H1 (cell line): ENCODE measurements at regions not wholly inside any gene's neighbourhood (a gene's known extent, or its start where the extent isn't known, plus 50 kb on each side); places are given as distances from the start of the nearest gene placed in this dataset.

Experiments used
- BCL11A ChIP-seq, 2 experiments: IDR thresholded peaks; one replicate each; pipeline ENCODE4 v1.6.1; 2011; ENCODE audit warnings: low read depth in 2 of 2, low read length in 2 of 2, mild to moderate bottlenecking in 2 of 2
- CTCF ChIP-seq, 3 experiments: IDR thresholded peaks; 1 replicate in 2 of 3; 2 replicates in 1 of 3; pipeline versions ENCODE4 v1.5.1 to v1.6.1; 2011; ENCODE audit warnings: low read length in 3 of 3, mild to moderate bottlenecking in 3 of 3, inconsistent platforms in 2 of 3, low read depth in 1 of 3, moderate library complexity in 1 of 3; ENCODE audit not compliant: insufficient read depth in 1 of 3; ENCODE audit errors: control extremely low read depth in 1 of 3
- MAX ChIP-seq: IDR thresholded peaks from 2 replicates; pipeline ENCODE4 v1.6.1; 2012; ENCODE audit warnings: inconsistent platforms
- RAD21 ChIP-seq, 2 experiments: IDR thresholded peaks in 1 of 2; conservative IDR thresholded peaks in 1 of 2; 2 replicates each; pipeline ENCODE4 v1.6.1; 2011; ENCODE audit warnings: low read depth in 2 of 2, low read length in 2 of 2, improper control_type of control experiment in 1 of 2, inconsistent platforms in 1 of 2, mild to moderate bottlenecking in 1 of 2, moderate library complexity in 1 of 2
- SIN3A ChIP-seq, 2 experiments: IDR thresholded peaks in 1 of 2; conservative IDR thresholded peaks in 1 of 2; 2 replicates each; pipeline ENCODE4 v1.6.1; 2011 to 2012; ENCODE audit warnings: low read length in 2 of 2, improper control_type of control experiment in 1 of 2, low read depth in 1 of 2, mild to moderate bottlenecking in 1 of 2

GRCh38 chr6:100255701-100256100, 209.0 kb downstream of the SIM1 start:
- no peak for TF ChIP-seq SIN3A (conservative IDR thresholded peaks at IDR 0.05 in 1 of 2, IDR thresholded peaks at IDR 0.05 in 1 of 2; ENCODE audit: low read depth in 1 of 2, low read length in 2 of 2)
- TF ChIP-seq CTCF (IDR thresholded peaks at IDR 0.05; ENCODE audit: control extremely low read depth in 1 of 3, insufficient read depth in 1 of 3, low read depth in 1 of 3, low read length in 3 of 3) = no peak
- TF ChIP-seq MAX = no peak
- no peak for TF ChIP-seq BCL11A (IDR thresholded peaks at IDR 0.05; ENCODE audit: low read depth in 2 of 2, low read length in 2 of 2)
- TF ChIP-seq RAD21 (IDR thresholded peaks at IDR 0.05 in 1 of 2, conservative IDR thresholded peaks at IDR 0.05 in 1 of 2; ENCODE audit: low read depth in 2 of 2, low read length in 2 of 2) = no peak
